GM21526 (cell line): ENCODE measurements at regions not wholly inside any gene's neighbourhood (a gene's known extent, or its start where the extent isn't known, plus 50 kb on each side); places are given as distances from the start of the nearest gene placed in this dataset.
A peak's percentile ranks its signal among the peaks of the same experiment; 100 is the strongest.
"Not testable (repeated sequence)": the region's sequence is repeated elsewhere in the genome, so short reads cannot be mapped to it uniquely, and the experiment has no call there.

Experiments
- ATAC-seq: cut with Tn5 transposase; IDR thresholded peaks from one replicate; pipeline ENCODE4 v1.9.1; 2021; ENCODE audit warnings: moderate library complexity; ENCODE audit not compliant: unreplicated experiment, low FRiP score

- no peak for ATAC-seq
Observed at GRCh38 chr12:58405363-58405762, 464.0 kb downstream of the ATP23 start.

GRCh38 chr12:58408516-58408915 is 467.1 kb downstream of the ATP23 start:
- ATAC-seq, result no peak

GRCh38 chr12:58412461-58413060 is 471.2 kb downstream of the ATP23 start:
- ATAC-seq, result no peak

- ATAC-seq, result no peak
Observed at GRCh38 chr12:58413794-58414193, 472.4 kb downstream of the ATP23 start.

GRCh38 chr12:58414398-58414871 is 473.1 kb downstream of the ATP23 start:
- ATAC-seq, result no peak

- ATAC-seq, result no peak
Observed at GRCh38 chr12:58415716-58416115, 474.3 kb downstream of the ATP23 start.

- no peak for ATAC-seq
Observed at GRCh38 chr12:58416236-58416635, 474.9 kb downstream of the ATP23 start.

- no peak for ATAC-seq
Observed at GRCh38 chr12:58419196-58419760, 477.9 kb downstream of the ATP23 start.

GRCh38 chr12:58419905-58420304 is 478.5 kb downstream of the ATP23 start:
- ATAC-seq, result no peak

- ATAC-seq, result no peak
Observed at GRCh38 chr12:58420503-58420902, 479.1 kb downstream of the ATP23 start.

- no peak for ATAC-seq
Observed at GRCh38 chr12:58421990-58422389, 480.6 kb downstream of the ATP23 start.

- ATAC-seq, result no peak
Observed at GRCh38 chr12:58424735-58425392, 483.5 kb downstream of the ATP23 start.

- ATAC-seq, result peak; percentile 96
Observed at GRCh38 chr12:58425481-58426392, 484.4 kb downstream of the ATP23 start.

GRCh38 chr12:58426437-58426836 is 485.1 kb downstream of the ATP23 start:
- ATAC-seq, result not testable (repeated sequence)

GRCh38 chr12:58433959-58434358 is 486.3 kb downstream of the LRIG3 start:
- no peak for ATAC-seq

- ATAC-seq, result no peak
Observed at GRCh38 chr12:58434726-58435125, 485.6 kb downstream of the LRIG3 start.

- ATAC-seq, result no peak
Observed at GRCh38 chr12:58435647-58436046, 484.7 kb downstream of the LRIG3 start.

GRCh38 chr12:58441483-58441882 is 478.8 kb downstream of the LRIG3 start:
- no peak for ATAC-seq

GRCh38 chr12:58443273-58443980 is 476.9 kb downstream of the LRIG3 start:
- ATAC-seq, result no peak

GRCh38 chr12:58443981-58444371 is 476.3 kb downstream of the LRIG3 start:
- no peak for ATAC-seq
